ENCODE measurements at regions not wholly inside any gene's neighbourhood (a gene's known extent, or its start where the extent isn't known, plus 50 kb on each side); places are given as distances from the start of the nearest gene placed in this dataset.
A peak's percentile ranks its signal among the peaks of the same experiment; 100 is the strongest.

- DNase-seq (no peak), ATAC-seq (ENCODE audit: poor library complexity) (no peak)
- intact Hi-C loops (cut with DNase I) = no loop called here
These were observed 205.2 kb downstream of the MYLK4 start for GRCh38 chr6:2545383-2546038.

- no peak for DNase-seq
- no peak for ATAC-seq (ENCODE audit: poor library complexity)
- intact Hi-C loops (cut with DNase I) = no loop called here
These were observed 207.4 kb downstream of the MYLK4 start for GRCh38 chr6:2543321-2543720.

GRCh38 chr6:2542858-2543218 is 207.9 kb downstream of the MYLK4 start:
- DNase-seq (no peak), ATAC-seq (ENCODE audit: poor library complexity) (peak; percentile 36)
- intact Hi-C loops (cut with DNase I) = no loop called here

GRCh38 chr6:2542101-2542857 is 208.4 kb downstream of the MYLK4 start:
- DNase-seq (no peak), ATAC-seq (ENCODE audit: poor library complexity) (no peak)
- intact Hi-C loops (cut with DNase I) = no loop called here

GRCh38 chr6:2536451-2536850 is 214.3 kb downstream of the MYLK4 start:
- intact Hi-C loops (cut with DNase I) = no loop called here
- ATAC-seq (ENCODE audit: poor library complexity) (no peak), DNase-seq (no peak)

GRCh38 chr6:2535506-2535905 is 215.2 kb downstream of the MYLK4 start:
- DNase-seq (no peak), ATAC-seq (ENCODE audit: poor library complexity) (no peak)
- intact Hi-C loops (cut with DNase I) = no loop called here

GRCh38 chr6:2534406-2535042 is 216.2 kb downstream of the MYLK4 start:
- ATAC-seq (ENCODE audit: poor library complexity) (peak; percentile 38), DNase-seq (no peak)
- intact Hi-C loops (cut with DNase I) = no loop called here

- intact Hi-C loops (cut with DNase I) = no loop called here
- ATAC-seq (ENCODE audit: poor library complexity) = no peak
- DNase-seq = no peak
These were observed 219.1 kb downstream of the MYLK4 start for GRCh38 chr6:2531426-2532215.

GRCh38 chr6:2529211-2529719 is 221.5 kb downstream of the MYLK4 start:
- intact Hi-C loops (cut with DNase I) = no loop called here
- no peak for ATAC-seq (ENCODE audit: poor library complexity)
- DNase-seq = no peak

- intact Hi-C loops (cut with DNase I) = no loop called here
- DNase-seq = no peak
- no peak for ATAC-seq (ENCODE audit: poor library complexity)
These were observed 222.6 kb downstream of the MYLK4 start for GRCh38 chr6:2528156-2528555.

- intact Hi-C loops (cut with DNase I) = no loop called here
- no peak for DNase-seq
These were observed 224.0 kb downstream of the MYLK4 start for GRCh38 chr6:2526766-2527165.

GRCh38 chr6:2524090-2524489 is 226.6 kb downstream of the MYLK4 start:
- no peak for DNase-seq
- intact Hi-C loops (cut with DNase I) = no loop called here
- no peak for ATAC-seq (ENCODE audit: poor library complexity)

More at GRCh38 chr6:2526766-2527165, 224.0 kb downstream of the MYLK4 start:
- ATAC-seq (ENCODE audit: poor library complexity) = no peak

- ATAC-seq (ENCODE audit: poor library complexity) = no peak
- DNase-seq = no peak
- intact Hi-C loops (cut with DNase I) = no loop called here
These were observed 227.7 kb downstream of the MYLK4 start for GRCh38 chr6:2523061-2523460.

- DNase-seq (no peak), ATAC-seq (ENCODE audit: poor library complexity) (no peak)
- intact Hi-C loops (cut with DNase I) = no loop called here
These were observed 228.2 kb downstream of the MYLK4 start for GRCh38 chr6:2522521-2522920.

- ATAC-seq (ENCODE audit: poor library complexity) (no peak), DNase-seq (no peak)
- intact Hi-C loops (cut with DNase I) = no loop called here
These were observed 232.8 kb downstream of the MYLK4 start for GRCh38 chr6:2517855-2518473.

GRCh38 chr6:2517401-2517800 is 233.3 kb downstream of the MYLK4 start:
- intact Hi-C loops (cut with DNase I) = no loop called here
- ATAC-seq (ENCODE audit: poor library complexity) (no peak), DNase-seq (no peak)

- ATAC-seq (ENCODE audit: poor library complexity) (no peak), DNase-seq (no peak)
- intact Hi-C loops (cut with DNase I) = no loop called here
These were observed 234.7 kb downstream of the MYLK4 start for GRCh38 chr6:2516059-2516458.

- ATAC-seq (ENCODE audit: poor library complexity) = peak; percentile 60
- intact Hi-C loops (cut with DNase I) = no loop called here
- no peak for DNase-seq
These were observed 235.7 kb downstream of the MYLK4 start for GRCh38 chr6:2514965-2515543.
